Osteoblast (primary cell): ENCODE measurements at regions not wholly inside any gene's neighbourhood (a gene's known extent, or its start where the extent isn't known, plus 50 kb on each side); places are given as distances from the start of the nearest gene placed in this dataset.
A peak's percentile ranks its signal among the peaks of the same experiment; 100 is the strongest.

Experiments
- DNase-seq: peaks from one replicate; pipeline ENCODE4 v3.0.0; 2011; ENCODE audit warnings: low spot score, mixed read lengths; ENCODE audit not compliant: insufficient read length; ENCODE audit errors: missing footprints
- H2AFZ ChIP-seq: 2 replicates; pipeline ENCODE4 v1.6.0; 2011; ENCODE audit warnings: mild to moderate bottlenecking, low read length
- H3K27ac ChIP-seq: 2 replicates; pipeline ENCODE4 v1.5.1; 2011; ENCODE audit warnings: mild to moderate bottlenecking, low read depth, low read length, moderate library complexity
- H3K27me3 ChIP-seq: 2 replicates; pipeline ENCODE4 v1.6.0; 2012; ENCODE audit warnings: mild to moderate bottlenecking, control low read depth, inconsistent platforms, low read length, moderate library complexity; ENCODE audit not compliant: insufficient read depth
- H3K36me3 ChIP-seq: 2 replicates; pipeline ENCODE4 v1.5.1; 2011; ENCODE audit warnings: mild to moderate bottlenecking, low read length, control low read depth, moderate library complexity; ENCODE audit not compliant: insufficient read depth
- H3K4me1 ChIP-seq: 2 replicates; pipeline ENCODE4 v1.5.1; 2011; ENCODE audit warnings: mild to moderate bottlenecking, low read length, control low read depth, moderate library complexity; ENCODE audit not compliant: insufficient read depth
- H3K4me2 ChIP-seq: 2 replicates; pipeline ENCODE4 v1.6.0; 2011; ENCODE audit warnings: mild to moderate bottlenecking, low read length; ENCODE audit not compliant: insufficient read depth
- H3K4me3 ChIP-seq: fragments of 200-600 bp; sonication (generic); 3 replicates; pipeline ENCODE4 v1.5.1; 2012; ENCODE audit warnings: mild to moderate bottlenecking, low read length, inconsistent platforms; ENCODE audit not compliant: insufficient read depth
- H3K79me2 ChIP-seq: 2 replicates; pipeline ENCODE4 v1.6.0; 2012; ENCODE audit warnings: mild to moderate bottlenecking, low read length, control low read depth, inconsistent platforms; ENCODE audit not compliant: insufficient read depth
- H3K9me3 ChIP-seq: 2 replicates; pipeline ENCODE4 v1.5.1; 2011; ENCODE audit warnings: low read depth, low read length, control low read depth
- H4K20me1 ChIP-seq: 2 replicates; pipeline ENCODE4 v1.6.0; 2012; ENCODE audit warnings: mild to moderate bottlenecking, low read length, control low read depth; ENCODE audit not compliant: insufficient read depth
- CTCF ChIP-seq: IDR thresholded peaks from 2 replicates; pipeline ENCODE4 v1.5.1; 2011; ENCODE audit warnings: mild to moderate bottlenecking, low read depth, low read length, moderate library complexity; ENCODE audit errors: extremely low read depth

GRCh38 chr9:18350036-18350435, 123.9 kb upstream of the ADAMTSL1 start:
- no peaks in the 10 kb centered on the region for H4K20me1 ChIP-seq
- no peak for TF ChIP-seq CTCF
- H3K4me1 ChIP-seq, result peaks cover 7% of the 10 kb centered on the region
- no peaks in the 10 kb centered on the region for H3K9me3 ChIP-seq
- no peak overlapping the region for H3K4me3 ChIP-seq
- no peaks in the 10 kb centered on the region for H3K36me3 ChIP-seq
- no peak overlapping the region for H3K4me2 ChIP-seq
- H3K27me3 ChIP-seq, result no peaks in the 10 kb centered on the region
- H3K79me2 ChIP-seq, result no peaks in the 10 kb centered on the region
- no peak overlapping the region for H3K27ac ChIP-seq
- no peak for DNase-seq
- H2AFZ ChIP-seq, result no peak overlapping the region

DNA sequence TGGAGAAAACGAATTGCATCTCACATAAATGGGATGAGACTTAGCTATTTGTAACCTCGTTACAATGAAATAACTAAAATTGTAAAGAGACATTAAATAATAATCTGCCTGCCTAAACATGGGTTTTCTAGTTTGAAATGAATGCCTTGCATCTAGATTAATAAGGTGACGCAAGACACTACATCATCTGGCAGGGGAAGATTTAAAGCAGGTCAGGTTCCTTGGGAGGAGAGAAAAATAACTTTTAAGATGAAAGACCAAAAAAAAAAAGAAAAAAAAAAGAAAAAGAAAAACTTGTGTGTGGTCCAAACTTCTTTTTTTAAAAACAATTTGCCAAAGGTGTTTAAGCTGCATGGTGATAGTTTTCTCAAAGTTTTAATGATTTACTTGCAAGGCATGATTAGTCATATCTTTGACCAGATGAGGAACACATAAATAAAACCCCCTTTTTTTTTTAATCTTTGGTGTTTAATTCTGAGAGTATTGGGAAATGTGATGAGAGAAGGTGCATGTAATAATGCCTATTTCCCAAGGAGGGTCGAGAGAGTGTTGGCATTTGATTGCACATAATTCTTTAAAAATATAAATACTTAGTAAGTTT, 122.9 kb upstream of the ADAMTSL1 start:
- no peaks in the 10 kb centered on the region for H4K20me1 ChIP-seq
- peaks cover 7% of the 10 kb centered on the region for H3K4me1 ChIP-seq
- H3K27ac ChIP-seq, result no peak overlapping the region
- no peak for DNase-seq
- H3K4me2 ChIP-seq, result no peak overlapping the region
- H3K27me3 ChIP-seq, result no peaks in the 10 kb centered on the region
- no peak overlapping the region for H2AFZ ChIP-seq
- no peaks in the 10 kb centered on the region for H3K9me3 ChIP-seq
- no peak for TF ChIP-seq CTCF
- no peaks in the 10 kb centered on the region for H3K36me3 ChIP-seq
- no peaks in the 10 kb centered on the region for H3K79me2 ChIP-seq
- H3K4me3 ChIP-seq, result no peak overlapping the region

- Histone ChIP-seq H3K9me3 (no peaks in the 10 kb centered on the region), H3K4me1 (peaks cover 4% of the 10 kb centered on the region), H3K4me3 (no peak overlapping the region), H4K20me1 (no peaks in the 10 kb centered on the region), H3K4me2 (no peak overlapping the region), H2AFZ (no peak overlapping the region), H3K36me3 (no peaks in the 10 kb centered on the region), H3K79me2 (no peaks in the 10 kb centered on the region), H3K27ac (no peak overlapping the region), H3K27me3 (no peaks in the 10 kb centered on the region)
- TF ChIP-seq CTCF, result no peak
- peak; percentile 43 for DNase-seq
These were observed 121.2 kb upstream of the ADAMTSL1 start for GRCh38 chr9:18352711-18353110.

- H3K27ac ChIP-seq, result no peak overlapping the region
- TF ChIP-seq CTCF, result no peak
- DNase-seq, result no peak
These were observed 120.5 kb upstream of the ADAMTSL1 start for GRCh38 chr9:18353473-18353872.

More at GRCh38 chr9:18353473-18353872, 120.5 kb upstream of the ADAMTSL1 start:
- peaks cover under 1% of the 10 kb centered on the region for H3K4me1 ChIP-seq
- no peaks in the 10 kb centered on the region for H3K79me2 ChIP-seq
- H3K4me2 ChIP-seq, result no peak overlapping the region
- no peaks in the 10 kb centered on the region for H3K9me3 ChIP-seq
- no peaks in the 10 kb centered on the region for H4K20me1 ChIP-seq
- H2AFZ ChIP-seq, result no peak overlapping the region
- no peak overlapping the region for H3K4me3 ChIP-seq
- no peaks in the 10 kb centered on the region for H3K27me3 ChIP-seq
- H3K36me3 ChIP-seq, result no peaks in the 10 kb centered on the region
